AG04450 (cell line): ENCODE measurements at regions not wholly inside any gene's neighbourhood (a gene's known extent, or its start where the extent isn't known, plus 50 kb on each side); places are given as distances from the start of the nearest gene placed in this dataset.
"Not testable (repeated sequence)": the region's sequence is repeated elsewhere in the genome, so short reads cannot be mapped to it uniquely, and the experiment has no call there.

Experiments used
- CTCF ChIA-PET: fragments of 300-600, 350-600 bp; formaldehyde crosslinking; extraction: SDS; loops from one replicate; lab custom pipeline; 2022; ENCODE audit warnings: antibody characterized with exemption, inconsistent platforms; lab: Charles Lee
- POLR2A ChIA-PET: fragments of 350-600 bp; formaldehyde crosslinking; extraction: SDS; loops from one replicate; lab custom pipeline; 2021; ENCODE audit warnings: antibody characterized with exemption, inconsistent platforms; lab: Yijun Ruan, JAX
- DNase-seq: peaks from one replicate; pipeline ENCODE4 v3.0.0-alpha.2; 2011; ENCODE audit warnings: low read depth, low spot score
- H3K27ac ChIP-seq: one replicate; pipeline ENCODE4 v1.5.1; 2012; ENCODE audit warnings: low read depth, low read length, control low read depth
- H3K27me3 ChIP-seq: one replicate; pipeline ENCODE4 v1.6.0; 2012; ENCODE audit warnings: low read length; ENCODE audit not compliant: control insufficient read depth, insufficient read depth
- H3K4me3 ChIP-seq: 2 replicates; pipeline ENCODE4 v1.5.1; 2011; ENCODE audit warnings: mild to moderate bottlenecking, low read depth, low read length, control low read depth
- H3K9me3 ChIP-seq: 2 replicates; pipeline ENCODE4 v1.5.1; 2012; ENCODE audit warnings: low read length; ENCODE audit not compliant: control insufficient read depth, insufficient read depth
- TF ChIP-seq, protein P1 (sequence below): IDR thresholded peaks from 2 replicates; pipeline ENCODE4 v1.5.1; 2011; ENCODE audit warnings: low read depth, low read length, control low read depth, inconsistent platforms

DNA sequence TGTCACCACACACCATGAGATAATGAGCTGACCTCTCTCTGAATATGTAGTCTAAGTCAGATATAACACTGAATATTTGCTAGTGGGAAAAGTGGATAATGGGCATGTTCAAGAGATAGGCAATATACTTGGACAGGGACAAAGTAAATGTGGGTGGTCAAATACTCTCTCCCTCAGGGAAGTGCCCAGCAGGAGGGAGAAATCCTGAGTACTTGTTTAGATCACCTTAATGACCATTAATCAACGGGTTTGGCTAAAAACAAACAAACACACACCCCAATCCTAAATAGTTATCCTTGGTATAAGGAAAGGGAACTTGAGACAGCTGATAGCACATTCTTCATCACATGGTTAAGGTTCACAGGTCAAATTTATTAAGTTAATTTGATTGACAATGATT lies 933.5 kb downstream of the C4orf33 start:
- Histone ChIP-seq H3K4me3 (no peak overlapping the region), H3K27ac (no peak overlapping the region), H3K27me3 (no peaks in the 10 kb centered on the region), H3K9me3 (peaks cover 2% of the 10 kb centered on the region; the same call in 1 of the 2 replicates)
- TF ChIP-seq, protein P1, sequence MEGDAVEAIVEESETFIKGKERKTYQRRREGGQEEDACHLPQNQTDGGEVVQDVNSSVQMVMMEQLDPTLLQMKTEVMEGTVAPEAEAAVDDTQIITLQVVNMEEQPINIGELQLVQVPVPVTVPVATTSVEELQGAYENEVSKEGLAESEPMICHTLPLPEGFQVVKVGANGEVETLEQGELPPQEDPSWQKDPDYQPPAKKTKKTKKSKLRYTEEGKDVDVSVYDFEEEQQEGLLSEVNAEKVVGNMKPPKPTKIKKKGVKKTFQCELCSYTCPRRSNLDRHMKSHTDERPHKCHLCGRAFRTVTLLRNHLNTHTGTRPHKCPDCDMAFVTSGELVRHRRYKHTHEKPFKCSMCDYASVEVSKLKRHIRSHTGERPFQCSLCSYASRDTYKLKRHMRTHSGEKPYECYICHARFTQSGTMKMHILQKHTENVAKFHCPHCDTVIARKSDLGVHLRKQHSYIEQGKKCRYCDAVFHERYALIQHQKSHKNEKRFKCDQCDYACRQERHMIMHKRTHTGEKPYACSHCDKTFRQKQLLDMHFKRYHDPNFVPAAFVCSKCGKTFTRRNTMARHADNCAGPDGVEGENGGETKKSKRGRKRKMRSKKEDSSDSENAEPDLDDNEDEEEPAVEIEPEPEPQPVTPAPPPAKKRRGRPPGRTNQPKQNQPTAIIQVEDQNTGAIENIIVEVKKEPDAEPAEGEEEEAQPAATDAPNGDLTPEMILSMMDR: no peak
- DNase-seq: no peak
- ChIA-PET CTCF (no interaction called here), POLR2A (no interaction called here)

DNA sequence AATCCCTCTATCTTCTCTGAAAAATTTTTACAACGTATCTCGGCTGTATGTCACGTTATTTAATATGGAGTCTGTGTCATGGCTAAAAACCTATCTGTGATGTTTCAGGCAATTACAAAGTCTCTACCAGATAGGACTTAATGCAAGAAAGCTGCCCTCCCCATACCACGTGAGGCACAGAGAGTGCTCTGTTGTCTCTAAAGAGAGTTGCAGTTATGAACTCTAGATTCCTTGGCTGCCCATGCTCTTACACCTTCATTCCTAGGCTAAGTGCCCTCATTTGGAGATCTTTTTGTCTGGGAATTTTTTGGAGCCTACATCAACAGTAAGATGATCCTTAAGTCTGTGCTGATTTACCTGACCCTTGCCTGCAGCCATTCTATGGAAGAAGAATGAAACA lies 935.9 kb downstream of the C4orf33 start:
- Histone ChIP-seq H3K9me3 (peaks cover 3% of the 10 kb centered on the region; the same call in 1 of the 2 replicates), H3K27me3 (no peaks in the 10 kb centered on the region), H3K4me3 (no peak overlapping the region), H3K27ac (no peak overlapping the region)
- no peak for DNase-seq
- ChIA-PET POLR2A (no interaction called here), CTCF (no interaction called here)
- TF ChIP-seq, protein P1: no peak

DNA sequence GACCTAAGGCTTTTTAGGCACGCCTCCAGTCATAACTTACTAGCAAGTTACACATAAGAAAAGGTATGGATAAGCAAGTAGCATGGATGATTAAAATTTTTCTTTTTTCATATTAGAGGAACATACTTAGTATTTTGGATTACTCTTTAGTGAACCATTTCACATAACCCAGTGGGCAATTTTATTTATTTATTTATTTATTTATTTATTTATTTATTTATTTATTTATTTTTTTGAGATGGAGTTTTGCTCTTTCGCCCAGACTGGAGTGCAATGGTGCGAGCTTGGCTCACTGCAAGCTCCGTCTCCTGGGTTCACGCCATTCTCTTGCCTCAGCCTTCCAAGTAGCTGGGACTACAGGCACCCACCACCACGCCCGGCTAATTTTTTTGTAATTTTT lies 937.7 kb downstream of the C4orf33 start:
- DNase-seq, H3K4me3 ChIP-seq, POLR2A ChIA-PET, H3K27ac ChIP-seq, H3K27me3 ChIP-seq, CTCF ChIA-PET: not testable (repeated sequence)
- H3K9me3 ChIP-seq: peaks cover 13% of the 10 kb centered on the region

DNA sequence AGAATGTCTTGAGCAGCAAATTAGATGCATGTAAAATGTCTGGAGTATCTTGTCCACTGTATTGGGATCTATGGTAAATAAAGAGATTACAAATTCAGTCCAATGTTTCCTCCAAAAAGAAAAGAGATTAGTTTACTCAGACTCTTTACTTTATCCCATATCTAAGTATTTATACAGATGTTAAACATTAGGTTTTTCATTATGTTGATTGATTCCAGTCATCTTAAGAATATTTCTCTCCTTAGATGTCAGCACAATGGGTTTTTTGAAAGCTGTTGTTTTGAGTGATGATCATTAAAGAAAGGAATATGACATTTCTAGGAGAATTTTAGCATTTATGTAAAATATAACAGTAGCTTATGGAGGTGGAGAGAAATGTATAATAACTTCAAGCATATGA lies 938.9 kb downstream of the C4orf33 start:
- ChIA-PET CTCF (no interaction called here), POLR2A (no interaction called here)
- no peak for DNase-seq
- no peak overlapping the region for H3K27ac ChIP-seq
- no peak overlapping the region for H3K4me3 ChIP-seq
- no peaks in the 10 kb centered on the region for H3K27me3 ChIP-seq
- peaks cover 19% of the 10 kb centered on the region for H3K9me3 ChIP-seq
- TF ChIP-seq, protein P1: no peak

DNA sequence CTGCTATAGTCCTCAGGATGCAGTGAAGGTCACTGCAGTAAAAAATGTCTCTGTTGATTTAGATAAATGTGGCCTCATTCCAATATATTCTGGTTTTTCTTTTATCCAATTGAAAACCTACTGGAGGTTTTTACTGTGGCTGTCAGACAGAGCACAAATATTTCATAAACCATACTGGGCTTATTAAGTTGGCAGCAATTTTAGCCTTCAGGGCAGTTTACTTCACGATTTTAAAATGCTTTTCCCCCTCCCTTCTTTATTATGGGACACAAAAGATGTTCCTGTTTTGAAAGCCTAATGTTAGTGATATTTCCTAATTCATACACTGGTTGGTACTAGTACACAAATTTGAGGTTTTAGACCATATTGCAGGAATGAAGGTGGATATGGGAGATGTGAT lies 939.4 kb downstream of the C4orf33 start:
- ChIA-PET POLR2A (no interaction called here), CTCF (no interaction called here)
- H3K27ac ChIP-seq: no peak overlapping the region
- TF ChIP-seq, protein P1: no peak
- DNase-seq: no peak
- no peaks in the 10 kb centered on the region for H3K27me3 ChIP-seq
- H3K9me3 ChIP-seq: peaks cover 19% of the 10 kb centered on the region
- H3K4me3 ChIP-seq: no peak overlapping the region

DNA sequence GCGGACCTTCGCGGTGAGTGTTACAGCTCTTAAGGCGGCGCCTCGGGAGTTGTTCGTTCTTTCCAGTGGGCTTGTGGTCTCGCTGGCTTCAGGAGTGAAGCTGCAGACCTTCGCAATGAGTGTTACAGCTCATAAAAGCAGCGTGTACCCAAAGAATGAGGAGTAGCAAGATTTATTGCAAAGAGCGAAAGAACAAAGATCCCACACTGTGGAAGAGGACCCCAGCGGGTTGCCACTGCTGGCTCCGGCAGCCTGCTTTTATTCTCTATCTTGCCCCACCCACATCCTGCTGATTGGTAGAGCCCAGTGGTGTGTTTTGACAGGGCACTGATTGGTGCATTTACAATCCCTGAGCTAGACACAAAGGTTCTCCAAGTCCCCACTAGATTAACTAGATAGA lies 941.9 kb downstream of the C4orf33 start:
- H3K9me3 ChIP-seq: peaks cover 24% of the 10 kb centered on the region
- POLR2A ChIA-PET, H3K27ac ChIP-seq, H3K4me3 ChIP-seq, DNase-seq, CTCF ChIA-PET, H3K27me3 ChIP-seq: not testable (repeated sequence)

DNA sequence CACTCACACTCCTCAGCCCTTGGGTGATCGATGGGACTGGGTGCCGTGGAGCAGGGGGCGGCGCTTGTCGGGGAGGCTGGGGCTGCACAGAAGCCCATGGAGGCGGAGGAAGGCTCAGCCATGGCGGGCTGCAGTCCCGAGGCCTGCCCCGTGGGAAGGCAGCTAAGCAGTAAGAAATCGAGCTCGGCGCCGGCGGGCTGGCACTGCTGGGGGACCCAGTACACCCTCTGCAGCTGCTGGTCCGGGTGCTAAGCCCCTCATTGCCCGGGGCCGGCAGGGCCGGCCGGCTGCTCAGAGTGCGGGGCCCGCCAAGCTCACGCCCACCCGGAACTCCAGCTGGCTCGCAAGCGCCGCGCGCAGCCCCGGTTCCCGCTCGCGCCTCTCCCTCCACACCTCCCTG lies 942.6 kb downstream of the C4orf33 start:
- CTCF ChIA-PET, H3K27me3 ChIP-seq, POLR2A ChIA-PET, H3K4me3 ChIP-seq, DNase-seq, H3K27ac ChIP-seq: not testable (repeated sequence)
- H3K9me3 ChIP-seq: peaks cover 24% of the 10 kb centered on the region
